HepG2 (cell line): ENCODE measurements at regions not wholly inside any gene's neighbourhood (a gene's known extent, or its start where the extent isn't known, plus 50 kb on each side); places are given as distances from the start of the nearest gene placed in this dataset.

Experiments
- ATAC-seq: fragments of 200-7000 bp; cut with Tn5 transposase; 3 replicates; pipeline ENCODE4 v1.9.1; 2020; ENCODE audit warnings: mild to moderate bottlenecking, moderate library complexity
- BruUV-seq: library from RNA; stranded (reverse); fragments of 400-500 nt; replicated peaks from 2 replicates; lab custom pipeline; 2021; lab: Mats Ljungman, UMichigan
- CTCF ChIA-PET: fragments of 300-600 bp; formaldehyde crosslinking; extraction: SDS; loops from one replicate; lab custom pipeline; 2021; ENCODE audit warnings: low total read pairs, inconsistent platforms, low intra/inter-chr PET ratio; lab: Yijun Ruan, JAX
- POLR2A ChIA-PET: fragments of 350-600 bp; sonication (Branson Sonifier 250); formaldehyde crosslinking; loops from one replicate; lab custom pipeline; 2020; ENCODE audit warnings: antibody characterized with exemption, inconsistent platforms; lab: Yijun Ruan, JAX
- DNase-seq: peaks from one replicate; pipeline ENCODE4 v3.0.0-alpha.2; 2015; ENCODE audit warnings: low spot score
- FAIRE-seq: peaks from 3 replicates; lab custom pipeline; 2011; peaks lifted over from hg19 to GRCh38; lab: Jason Lieb, UNC
- H2AFZ ChIP-seq: one replicate; pipeline ENCODE4 v1.6.1; 2011; ENCODE audit warnings: low read length, inconsistent platforms
- H3K27ac ChIP-seq: fragments of 300-600 bp; 3 replicates; pipeline ENCODE4 v1.8.0; 2011; ENCODE audit warnings: mixed run types, mild to moderate bottlenecking, mixed read lengths, low read length, inconsistent platforms; ENCODE audit not compliant: insufficient read depth; ENCODE audit errors: extremely low read length
- H3K27me3 ChIP-seq, 2 experiments: fragments of 200-600 bp in 1 of 2; 2 replicates in 1 of 2; 3 replicates in 1 of 2; pipeline versions ENCODE4 v1.6.0 to v1.8.0; 2011; ENCODE audit warnings: low read length in 2 of 2, mild to moderate bottlenecking in 2 of 2, moderate library complexity in 2 of 2, inconsistent platforms in 1 of 2; ENCODE audit not compliant: insufficient read depth in 2 of 2, control insufficient read depth in 1 of 2
- H3K36me3 ChIP-seq, 2 experiments: fragments of 200-600 bp in 1 of 2; replicated peaks in 1 of 2; 2 replicates in 1 of 2; 3 replicates in 1 of 2; pipeline versions ENCODE4 v1.5.1 to v1.8.0; 2011; ENCODE audit warnings: low read length in 2 of 2, inconsistent platforms in 1 of 2; ENCODE audit not compliant: insufficient read depth in 2 of 2, control insufficient read depth in 1 of 2
- H3K4me1 ChIP-seq: 2 replicates; pipeline ENCODE4 v1.5.1; 2012; ENCODE audit warnings: low read length, inconsistent platforms; ENCODE audit not compliant: insufficient read depth
- H3K4me2 ChIP-seq: 2 replicates; pipeline ENCODE4 v1.6.0; 2011; ENCODE audit warnings: low read depth, low read length, inconsistent platforms
- H3K4me3 ChIP-seq, 3 experiments: fragments of 200-600 bp in 1 of 3; sonication (generic), shearing (Covaris generic) in 1 of 3; replicated peaks in 1 of 3; 2 replicates each; pipeline ENCODE4 v1.5.1; 2011 to 2016; ENCODE audit warnings: low read length in 3 of 3, inconsistent platforms in 2 of 3, low read depth in 2 of 3, mild to moderate bottlenecking in 2 of 3, control low read depth in 1 of 3, mixed read lengths in 1 of 3; ENCODE audit not compliant: insufficient read depth in 1 of 3
- H3K79me2 ChIP-seq: one replicate; pipeline ENCODE4 v1.6.1; 2011; ENCODE audit warnings: low read length, inconsistent platforms; ENCODE audit not compliant: insufficient read depth
- H3K9ac ChIP-seq: 2 replicates; pipeline ENCODE4 v1.6.0; 2011; ENCODE audit warnings: mild to moderate bottlenecking, low read depth, low read length, inconsistent platforms; ENCODE audit not compliant: insufficient read depth
- H3K9me3 ChIP-seq: 2 replicates; pipeline ENCODE4 v1.5.1; 2012; ENCODE audit warnings: mild to moderate bottlenecking, low read length
- H4K20me1 ChIP-seq: 2 replicates; pipeline ENCODE4 v1.6.0; 2011; ENCODE audit warnings: inconsistent platforms, mild to moderate bottlenecking, low read length, moderate library complexity; ENCODE audit not compliant: insufficient read depth
- FOXJ3 ChIP-seq: sonication (generic); formaldehyde crosslinking; IDR thresholded peaks from 2 replicates; pipeline ENCODE4 v1.4.0; 2020; ENCODE audit warnings: missing genetic modification reagents, mild to moderate bottlenecking, borderline replicate concordance
- KLF15 ChIP-seq: sonication (generic); formaldehyde crosslinking; IDR thresholded peaks from 2 replicates; pipeline ENCODE4 v1.8.1; 2023; ENCODE audit warnings: borderline replicate concordance, mild to moderate bottlenecking, inconsistent platforms, missing genetic modification reagents, mixed read lengths
- MBD4 ChIP-seq: IDR thresholded peaks from 2 replicates; pipeline ENCODE4 v1.6.1; 2012; ENCODE audit warnings: low read length, inconsistent platforms, borderline replicate concordance
- MIER3 ChIP-seq: IDR thresholded peaks from 2 replicates; pipeline ENCODE4 v1.6.1; 2016; ENCODE audit warnings: missing compliant biosample characterization, borderline replicate concordance
- MZF1 ChIP-seq: sonication (generic); formaldehyde crosslinking; IDR thresholded peaks from 2 replicates; pipeline ENCODE4 v1.8.1; 2023; ENCODE audit warnings: mild to moderate bottlenecking, missing genetic modification reagents, borderline replicate concordance
- SIX4 ChIP-seq: sonication (generic); formaldehyde crosslinking; IDR thresholded peaks from 2 replicates; pipeline ENCODE4 v1.4.0; 2020; ENCODE audit warnings: missing genetic modification reagents
- ZNF563 ChIP-seq: sonication (generic); formaldehyde crosslinking; IDR thresholded peaks from 2 replicates; pipeline ENCODE4 v1.8.0; 2022; ENCODE audit warnings: mild to moderate bottlenecking, moderate library complexity, missing genetic modification reagents
- ZNF773 ChIP-seq: sonication (generic); formaldehyde crosslinking; IDR thresholded peaks from 2 replicates; pipeline ENCODE4 v1.4.0; 2020; ENCODE audit warnings: missing genetic modification reagents, borderline replicate concordance
- WGBS: methylation state at CpG from one replicate; pipeline ENCODE4 v1.1.6; 2017; ENCODE audit warnings: low lambda C conversion rate; 5-methylcytosine and 5-hydroxymethylcytosine counted together
- in situ Hi-C: cut with HindIII; loops from 2 replicates; pipeline ENCODE4 v1.10.0; 2017; ENCODE audit warnings: low pct_unique_long_range_greater_than_20kb; ENCODE audit not compliant: extremely low pct_ligation_motif_present
- intact Hi-C: fragments of 100-400 bp; cut with micrococcal nuclease; formaldehyde crosslinking; loops from one replicate; pipeline ENCODE4 v1.10.0; 2022; ENCODE audit not compliant: unreplicated experiment
- TF ChIP-seq, protein P1 (sequence below): sonication (generic); formaldehyde crosslinking; IDR thresholded peaks from 2 replicates; pipeline ENCODE4 v1.5.0; 2020; ENCODE audit warnings: mild to moderate bottlenecking, low read depth, missing genetic modification reagents, borderline replicate concordance
- TF ChIP-seq, protein P2 (sequence below), 2 experiments: fragments of 450-650 bp in 1 of 2; sonication (generic) in 1 of 2; formaldehyde crosslinking in 1 of 2; IDR thresholded peaks; 2 replicates each; pipeline versions ENCODE4 v1.6.1 to v1.8.0; 2016 to 2022; ENCODE audit warnings: antibody characterized with exemption in 1 of 2, mild to moderate bottlenecking in 1 of 2, missing genetic modification reagents in 1 of 2
- TF ChIP-seq, protein P3 (sequence below): sonication (generic); formaldehyde crosslinking; IDR thresholded peaks from 2 replicates; pipeline ENCODE4 v1.4.0; 2020; ENCODE audit warnings: missing genetic modification reagents

DNA sequence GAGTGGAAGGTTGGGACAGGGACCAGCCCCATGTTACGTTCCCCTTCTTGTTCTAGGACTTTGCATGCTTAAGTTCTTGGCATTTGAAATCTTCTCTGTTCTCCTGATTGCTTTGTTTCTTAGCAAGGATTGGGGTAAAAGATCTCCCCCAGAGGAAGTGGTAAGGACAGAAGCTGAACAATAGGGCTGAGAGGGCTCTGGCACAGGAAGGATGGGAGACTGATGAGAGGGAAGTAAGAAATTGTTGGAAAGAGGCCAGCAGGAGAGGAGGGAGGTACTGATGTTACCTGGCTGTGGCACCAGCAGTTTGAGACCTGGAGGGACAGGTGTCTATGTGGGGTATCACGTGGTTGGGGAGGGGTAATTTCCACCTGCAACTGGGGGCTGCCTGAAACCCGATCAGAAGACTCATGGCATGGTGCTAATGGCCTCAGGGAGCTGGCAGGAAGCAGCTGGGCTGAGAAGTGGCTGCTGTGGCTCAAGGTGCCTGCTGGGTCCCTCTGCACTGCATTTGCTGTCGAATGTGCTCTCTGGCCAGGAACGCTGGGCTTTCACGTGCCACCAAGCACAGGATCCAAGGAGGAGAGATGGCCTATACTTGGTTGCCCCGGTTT, 108.4 kb downstream of the LSM3 start:
- DNase-seq: no peak
- peaks cover 19% of the 10 kb centered on the region for H3K4me1 ChIP-seq
- 11% methylated on average over 2 of the region's 7 CpGs for WGBS
- no peaks in the 10 kb centered on the region for H3K79me2 ChIP-seq
- H3K36me3 ChIP-seq: no peaks in the 10 kb centered on the region
- H3K27me3 ChIP-seq: peaks cover 6 to 44% of the 10 kb centered on the region in 2 experiments; a peak in 4 of 5 replicates
- intact Hi-C loops (no loop called here), in situ Hi-C loops (loop anchor here (5.0 kb wide), 1 partner anchor 85 kb away; no protein-coding TSS in a partner anchor)
- no peak for FAIRE-seq
- no peaks in the 10 kb centered on the region for H4K20me1 ChIP-seq
- no peak overlapping the region for H3K9ac ChIP-seq
- TF ChIP-seq ZNF773 (CRISPR knock-in tag) (no peak), SIX4 (no peak), FOXJ3 (CRISPR knock-in tag) (no peak), MBD4 (no peak), ZNF563 (CRISPR knock-in tag) (no peak), MZF1 (CRISPR knock-in tag) (no peak), KLF15 (CRISPR knock-in tag) (no peak), MIER3 (CRISPR knock-in tag) (no peak)
- TF ChIP-seq, protein P1, sequence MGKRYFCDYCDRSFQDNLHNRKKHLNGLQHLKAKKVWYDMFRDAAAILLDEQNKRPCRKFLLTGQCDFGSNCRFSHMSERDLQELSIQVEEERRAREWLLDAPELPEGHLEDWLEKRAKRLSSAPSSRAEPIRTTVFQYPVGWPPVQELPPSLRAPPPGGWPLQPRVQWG (CRISPR knock-in tag): no peak
- TF ChIP-seq, protein P2, sequence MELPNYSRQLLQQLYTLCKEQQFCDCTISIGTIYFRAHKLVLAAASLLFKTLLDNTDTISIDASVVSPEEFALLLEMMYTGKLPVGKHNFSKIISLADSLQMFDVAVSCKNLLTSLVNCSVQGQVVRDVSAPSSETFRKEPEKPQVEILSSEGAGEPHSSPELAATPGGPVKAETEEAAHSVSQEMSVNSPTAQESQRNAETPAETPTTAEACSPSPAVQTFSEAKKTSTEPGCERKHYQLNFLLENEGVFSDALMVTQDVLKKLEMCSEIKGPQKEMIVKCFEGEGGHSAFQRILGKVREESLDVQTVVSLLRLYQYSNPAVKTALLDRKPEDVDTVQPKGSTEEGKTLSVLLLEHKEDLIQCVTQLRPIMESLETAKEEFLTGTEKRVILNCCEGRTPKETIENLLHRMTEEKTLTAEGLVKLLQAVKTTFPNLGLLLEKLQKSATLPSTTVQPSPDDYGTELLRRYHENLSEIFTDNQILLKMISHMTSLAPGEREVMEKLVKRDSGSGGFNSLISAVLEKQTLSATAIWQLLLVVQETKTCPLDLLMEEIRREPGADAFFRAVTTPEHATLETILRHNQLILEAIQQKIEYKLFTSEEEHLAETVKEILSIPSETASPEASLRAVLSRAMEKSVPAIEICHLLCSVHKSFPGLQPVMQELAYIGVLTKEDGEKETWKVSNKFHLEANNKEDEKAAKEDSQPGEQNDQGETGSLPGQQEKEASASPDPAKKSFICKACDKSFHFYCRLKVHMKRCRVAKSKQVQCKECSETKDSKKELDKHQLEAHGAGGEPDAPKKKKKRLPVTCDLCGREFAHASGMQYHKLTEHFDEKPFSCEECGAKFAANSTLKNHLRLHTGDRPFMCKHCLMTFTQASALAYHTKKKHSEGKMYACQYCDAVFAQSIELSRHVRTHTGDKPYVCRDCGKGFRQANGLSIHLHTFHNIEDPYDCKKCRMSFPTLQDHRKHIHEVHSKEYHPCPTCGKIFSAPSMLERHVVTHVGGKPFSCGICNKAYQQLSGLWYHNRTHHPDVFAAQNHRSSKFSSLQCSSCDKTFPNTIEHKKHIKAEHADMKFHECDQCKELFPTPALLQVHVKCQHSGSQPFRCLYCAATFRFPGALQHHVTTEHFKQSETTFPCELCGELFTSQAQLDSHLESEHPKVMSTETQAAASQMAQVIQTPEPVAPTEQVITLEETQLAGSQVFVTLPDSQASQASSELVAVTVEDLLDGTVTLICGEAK (IDR thresholded peaks at IDR 0.05): no peak
- TF ChIP-seq, protein P2 (CRISPR knock-in tag; IDR thresholded peaks at IDR 0.05): no peak
- TF ChIP-seq, protein P3, sequence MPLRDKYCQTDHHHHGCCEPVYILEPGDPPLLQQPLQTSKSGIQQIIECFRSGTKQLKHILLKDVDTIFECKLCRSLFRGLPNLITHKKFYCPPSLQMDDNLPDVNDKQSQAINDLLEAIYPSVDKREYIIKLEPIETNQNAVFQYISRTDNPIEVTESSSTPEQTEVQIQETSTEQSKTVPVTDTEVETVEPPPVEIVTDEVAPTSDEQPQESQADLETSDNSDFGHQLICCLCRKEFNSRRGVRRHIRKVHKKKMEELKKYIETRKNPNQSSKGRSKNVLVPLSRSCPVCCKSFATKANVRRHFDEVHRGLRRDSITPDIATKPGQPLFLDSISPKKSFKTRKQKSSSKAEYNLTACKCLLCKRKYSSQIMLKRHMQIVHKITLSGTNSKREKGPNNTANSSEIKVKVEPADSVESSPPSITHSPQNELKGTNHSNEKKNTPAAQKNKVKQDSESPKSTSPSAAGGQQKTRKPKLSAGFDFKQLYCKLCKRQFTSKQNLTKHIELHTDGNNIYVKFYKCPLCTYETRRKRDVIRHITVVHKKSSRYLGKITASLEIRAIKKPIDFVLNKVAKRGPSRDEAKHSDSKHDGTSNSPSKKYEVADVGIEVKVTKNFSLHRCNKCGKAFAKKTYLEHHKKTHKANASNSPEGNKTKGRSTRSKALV (CRISPR knock-in tag): no peak
- ATAC-seq: no peak
- H3K4me3 ChIP-seq: no peak overlapping the region
- H3K9me3 ChIP-seq: no peaks in the 10 kb centered on the region
- POLR2A ChIA-PET: no interaction called here
- CTCF ChIA-PET: no interaction called here
- H3K27ac ChIP-seq: no peak overlapping the region
- no peak overlapping the region for H2AFZ ChIP-seq
- no TSS peak for BruUV-seq
- H3K4me2 ChIP-seq: no peak overlapping the region
